ENCODE measurements at regions not wholly inside any gene's neighbourhood (a gene's known extent, or its start where the extent isn't known, plus 50 kb on each side); places are given as distances from the start of the nearest gene placed in this dataset.

DNA sequence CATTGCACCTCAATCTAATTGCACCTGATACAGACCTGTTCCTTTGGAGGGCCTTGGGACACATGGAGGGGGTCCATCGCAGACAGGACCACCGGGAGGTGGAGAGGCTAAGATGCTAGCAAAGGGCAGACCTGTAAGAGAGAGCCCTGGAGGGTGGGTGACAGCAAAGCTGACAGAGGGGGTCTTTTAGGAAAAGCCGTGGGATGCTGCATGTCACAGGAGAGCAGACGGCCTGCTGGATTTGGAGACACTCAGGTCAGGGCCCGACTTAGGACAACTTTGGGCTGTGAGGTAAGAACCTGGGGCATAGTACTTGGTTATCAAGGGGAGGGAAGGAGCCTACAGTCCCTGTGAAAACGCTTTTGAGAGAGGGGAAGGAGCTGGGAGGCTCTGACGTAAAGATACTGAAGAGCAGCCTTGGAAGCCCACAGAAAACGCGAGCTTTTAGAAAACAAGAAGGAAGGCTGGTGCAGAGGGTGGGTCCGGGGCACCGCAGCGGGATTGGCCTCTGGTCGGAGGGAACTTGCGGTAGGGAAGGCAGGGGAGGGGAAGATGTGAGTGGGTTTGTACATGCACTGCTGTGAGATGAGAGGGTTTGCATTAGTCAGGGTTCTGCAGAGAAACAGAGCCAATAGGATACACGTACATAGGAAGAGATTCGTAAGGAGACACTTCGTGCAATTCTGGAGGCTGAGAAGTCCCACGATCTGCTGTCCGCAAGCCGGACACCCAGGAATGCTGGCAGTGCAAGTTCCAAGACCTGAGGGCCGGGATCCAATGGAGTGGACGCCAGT lies 868.5 kb downstream of the TBC1D22A start:
- no peak for DNase-seq (ENCODE audit: extremely low read depth, low read depth)
- TF ChIP-seq CTCF (IDR thresholded peaks at IDR 0.05; ENCODE audit: low read depth, low read length) = no peak

GRCh38 chr22:47629791-47630655 lies 867.6 kb downstream of the TBC1D22A start:
- no peak for TF ChIP-seq CTCF (IDR thresholded peaks at IDR 0.05; ENCODE audit: low read depth, low read length)
- DNase-seq (ENCODE audit: extremely low read depth, low read depth) = no peak

GRCh38 chr22:47629273-47629711 lies 866.8 kb downstream of the TBC1D22A start:
- TF ChIP-seq CTCF (IDR thresholded peaks at IDR 0.05; ENCODE audit: low read depth, low read length) = no peak
- no peak for DNase-seq (ENCODE audit: extremely low read depth, low read depth)

- no peak for TF ChIP-seq CTCF (IDR thresholded peaks at IDR 0.05; ENCODE audit: low read depth, low read length)
- no peak for DNase-seq (ENCODE audit: extremely low read depth, low read depth)
These were observed 866.2 kb downstream of the TBC1D22A start for GRCh38 chr22:47628477-47629272.

- no peak for DNase-seq (ENCODE audit: extremely low read depth, low read depth)
- TF ChIP-seq CTCF (IDR thresholded peaks at IDR 0.05; ENCODE audit: low read depth, low read length) = no peak
These were observed 865.3 kb downstream of the TBC1D22A start for GRCh38 chr22:47627556-47628253.

DNA sequence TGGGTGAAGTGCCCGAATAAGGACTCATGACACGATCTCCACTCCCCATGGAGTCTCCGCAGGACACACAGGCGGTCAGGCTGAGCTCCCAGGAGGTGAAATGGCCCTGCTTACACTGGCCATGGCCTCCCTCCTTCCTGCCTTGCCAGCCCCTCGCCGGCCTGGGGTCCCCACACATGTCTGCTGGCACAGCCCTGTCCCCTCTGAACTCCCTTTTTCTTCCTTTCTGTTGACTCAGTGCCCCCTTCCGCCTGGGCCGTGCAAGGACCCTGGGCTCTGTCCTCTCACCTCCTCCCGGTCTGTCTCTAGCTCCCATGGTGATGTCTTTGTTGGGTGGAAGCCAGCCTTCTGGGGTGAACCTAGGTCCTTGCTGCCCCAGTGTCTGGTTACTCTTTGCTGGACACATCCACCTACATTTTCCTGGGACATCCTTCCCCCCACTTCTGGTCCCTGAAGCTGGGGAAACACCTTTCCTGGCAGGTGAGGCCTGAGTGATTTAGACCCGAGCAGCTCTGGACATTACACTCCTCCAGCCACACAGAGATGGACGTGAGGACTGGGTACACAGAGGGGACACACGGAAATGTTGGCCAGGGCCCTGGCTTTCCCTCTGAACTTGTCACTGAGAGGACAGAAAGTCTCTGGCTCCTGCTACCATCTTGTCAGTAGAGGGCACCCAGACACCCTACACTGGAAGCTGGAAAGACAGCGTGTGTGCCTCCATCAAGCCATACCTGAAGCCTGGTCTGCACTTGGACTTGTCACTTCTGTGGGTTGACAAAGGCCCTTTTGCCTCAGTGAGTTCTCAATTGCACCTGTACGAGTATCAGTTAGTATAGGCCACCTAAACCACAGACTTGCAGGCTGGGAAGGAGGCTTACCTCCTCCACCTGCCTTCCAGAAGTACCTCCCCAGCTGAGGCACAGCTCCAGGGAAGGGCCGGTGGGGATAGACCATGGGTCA lies 864.3 kb downstream of the TBC1D22A start:
- TF ChIP-seq CTCF (IDR thresholded peaks at IDR 0.05; ENCODE audit: low read depth, low read length) = no peak
- DNase-seq (ENCODE audit: extremely low read depth, low read depth) = no peak
